H7 (cell line): ENCODE measurements at regions not wholly inside any gene's neighbourhood (a gene's known extent, or its start where the extent isn't known, plus 50 kb on each side); places are given as distances from the start of the nearest gene placed in this dataset.
"Not testable (repeated sequence)": the region's sequence is repeated elsewhere in the genome, so short reads cannot be mapped to it uniquely, and the experiment has no call there.

Source experiments
- DNase-seq: peaks from one replicate; pipeline ENCODE4 v3.0.0; 2012
- H3K27me3 ChIP-seq: 2 replicates; pipeline ENCODE4 v1.6.0; 2011; ENCODE audit warnings: mild to moderate bottlenecking, low read length; ENCODE audit not compliant: control insufficient read depth, insufficient read depth
- H3K36me3 ChIP-seq: replicated peaks from 2 replicates; pipeline ENCODE4 v1.5.1; 2011; ENCODE audit warnings: low read length; ENCODE audit not compliant: control insufficient read depth, insufficient read depth
- H3K4me3 ChIP-seq: 2 replicates; pipeline ENCODE4 v1.5.1; 2011; ENCODE audit warnings: low read depth, mild to moderate bottlenecking, control low read depth, low read length, moderate library complexity; ENCODE audit not compliant: insufficient read depth

DNA sequence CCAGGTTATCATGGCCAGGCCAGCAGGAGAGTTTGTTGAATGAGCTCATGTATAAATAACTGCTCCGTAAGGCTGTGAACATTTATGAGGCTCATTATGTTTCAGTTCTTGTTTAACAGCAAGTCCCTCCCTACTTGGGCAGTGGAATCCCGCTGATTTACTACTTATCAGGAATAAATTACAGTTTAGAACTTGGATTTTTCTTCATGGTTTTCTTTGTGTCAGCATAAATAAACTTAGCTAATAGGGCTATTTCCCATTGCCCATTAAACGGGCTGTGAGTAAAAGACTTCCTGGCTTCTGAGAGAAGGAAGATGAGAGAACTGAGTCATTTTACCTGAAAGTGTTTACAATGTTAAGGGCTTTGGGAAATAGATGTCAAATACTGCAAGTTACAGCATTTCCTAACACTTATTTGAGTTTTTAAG is 701.6 kb upstream of the ANKRD30A start:
- H3K4me3 ChIP-seq = no peak overlapping the region
- no peak for DNase-seq
- H3K36me3 ChIP-seq = no peaks in the 10 kb centered on the region
- H3K27me3 ChIP-seq = no peaks in the 10 kb centered on the region

DNA sequence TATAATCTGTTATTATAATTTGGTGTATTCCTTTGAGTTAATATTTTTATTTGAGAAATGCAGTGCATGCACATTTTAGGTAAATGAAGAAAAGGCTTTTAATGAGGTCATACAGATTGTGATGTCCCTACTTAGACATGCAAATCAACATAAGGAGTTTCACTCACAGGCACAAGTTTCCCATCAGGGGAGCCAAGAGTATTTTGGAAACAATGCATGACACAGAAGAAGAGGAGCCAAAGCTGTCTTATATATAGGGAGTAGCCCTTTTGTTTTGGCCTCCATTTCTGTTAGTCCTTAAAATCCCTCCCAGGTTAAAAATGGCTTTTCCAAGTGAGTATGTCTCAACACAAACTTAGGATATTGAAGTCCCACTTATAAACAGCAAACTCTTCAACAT is 703.4 kb upstream of the ANKRD30A start:
- Histone ChIP-seq H3K4me3 (no peak overlapping the region), H3K27me3 (no peaks in the 10 kb centered on the region), H3K36me3 (no peaks in the 10 kb centered on the region)
- DNase-seq = no peak

DNA sequence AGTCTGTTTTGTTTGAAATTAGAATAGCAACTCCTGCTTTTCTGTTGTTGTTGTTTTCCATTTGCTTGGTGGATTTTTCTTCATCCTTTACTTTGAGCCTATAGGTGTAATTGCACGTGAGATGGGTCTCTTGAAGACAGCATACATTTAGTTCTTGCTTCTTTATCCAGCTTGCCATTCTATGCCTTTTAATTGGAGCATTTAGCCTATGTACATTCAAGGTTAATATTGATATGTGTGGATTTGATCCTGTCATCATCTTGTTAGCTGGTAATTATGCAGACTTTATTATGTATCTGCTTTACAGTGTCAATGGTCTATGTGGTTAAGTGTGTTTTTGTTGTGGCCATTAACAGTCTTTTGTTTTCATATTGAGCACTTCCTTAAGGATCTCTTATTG is 708.9 kb upstream of the ANKRD30A start:
- Histone ChIP-seq H3K36me3 (no peaks in the 10 kb centered on the region), H3K27me3 (no peaks in the 10 kb centered on the region), H3K4me3 (no peak overlapping the region)
- no peak for DNase-seq

DNA sequence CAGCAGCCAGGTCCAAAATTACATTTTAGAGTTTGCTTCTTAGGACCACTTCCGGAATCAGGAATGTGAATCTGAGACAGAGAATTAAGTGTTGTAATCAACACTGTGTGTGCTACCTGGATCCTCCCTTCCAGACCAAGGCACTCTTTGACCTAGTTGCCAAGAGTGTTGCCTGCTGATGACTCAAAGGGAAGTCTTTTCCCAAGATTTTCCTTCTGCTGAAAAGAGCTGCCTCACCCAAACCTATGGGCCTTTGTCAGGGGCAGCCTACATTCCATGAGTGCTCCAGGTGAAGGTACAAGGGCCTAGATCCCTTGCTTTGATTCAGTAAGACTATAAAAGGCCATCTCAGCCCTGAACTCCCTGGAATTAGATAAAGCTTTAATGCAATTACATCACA is 712.5 kb upstream of the ANKRD30A start:
- no peak for DNase-seq
- H3K36me3 ChIP-seq = no peaks in the 10 kb centered on the region
- H3K27me3 ChIP-seq = no peaks in the 10 kb centered on the region
- no peak overlapping the region for H3K4me3 ChIP-seq

DNA sequence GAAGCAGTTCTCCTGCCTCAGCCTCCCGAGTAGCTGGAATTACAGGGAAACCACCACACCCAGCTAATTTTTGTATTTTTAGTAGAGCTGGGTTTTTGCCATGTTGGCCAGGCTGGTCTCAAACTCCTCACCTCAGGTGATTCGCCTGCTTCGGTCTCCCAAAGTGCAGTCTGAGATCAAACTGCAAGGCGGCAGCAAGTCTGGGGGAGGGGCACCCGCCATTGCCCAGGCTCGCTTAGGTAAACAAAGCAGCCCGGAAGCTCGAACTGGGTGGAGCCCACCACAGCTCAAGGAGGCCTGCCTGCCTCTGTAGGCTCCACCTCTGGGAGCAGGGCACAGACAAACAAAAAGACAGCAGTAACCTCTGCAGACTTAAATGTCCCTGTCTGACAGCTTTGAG is 725.2 kb upstream of the ANKRD30A start:
- H3K4me3 ChIP-seq, H3K27me3 ChIP-seq, H3K36me3 ChIP-seq, DNase-seq: not testable (repeated sequence)

DNA sequence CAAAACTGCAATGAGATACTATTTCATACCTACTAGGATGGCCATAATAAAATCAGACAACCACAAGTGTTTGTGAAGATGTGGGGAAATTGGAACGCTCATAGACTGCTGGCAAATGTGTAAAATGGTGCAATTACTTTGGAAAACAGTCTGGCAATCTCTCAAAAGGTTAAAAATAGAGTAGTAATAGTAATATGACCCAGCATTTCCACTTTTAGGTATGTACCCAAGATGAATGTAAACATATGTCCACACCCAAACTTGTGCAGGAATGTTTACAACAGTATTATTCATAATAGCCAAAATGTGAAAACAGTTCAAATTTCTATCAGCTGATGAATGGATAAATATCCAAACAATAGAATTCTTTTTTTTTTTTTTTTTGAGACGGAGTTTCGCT is 731.6 kb upstream of the ANKRD30A start:
- Histone ChIP-seq H3K27me3 (no peaks in the 10 kb centered on the region), H3K36me3 (no peaks in the 10 kb centered on the region), H3K4me3 (no peak overlapping the region)
- DNase-seq = no peak

DNA sequence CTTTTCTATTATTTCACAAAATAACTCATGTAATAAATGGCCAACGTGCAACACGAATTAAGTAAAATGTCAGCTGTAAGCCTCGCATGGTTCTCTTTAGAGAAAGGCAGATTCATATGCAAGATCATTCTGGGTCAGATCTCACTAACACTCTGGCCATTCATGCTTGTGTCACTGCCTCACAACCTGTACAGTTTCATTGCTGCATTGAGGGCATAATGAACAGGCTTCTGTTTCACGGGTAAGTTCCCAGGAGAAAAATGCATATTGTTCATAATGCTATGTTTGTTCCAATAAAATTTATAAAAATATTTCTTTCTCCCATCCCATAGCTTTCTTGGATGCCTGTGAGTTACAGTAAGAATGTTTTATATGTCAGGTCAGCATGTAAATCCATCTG is 734.0 kb upstream of the ANKRD30A start:
- no peaks in the 10 kb centered on the region for H3K27me3 ChIP-seq
- H3K36me3 ChIP-seq = no peaks in the 10 kb centered on the region
- no peak for DNase-seq
- H3K4me3 ChIP-seq = no peak overlapping the region

DNA sequence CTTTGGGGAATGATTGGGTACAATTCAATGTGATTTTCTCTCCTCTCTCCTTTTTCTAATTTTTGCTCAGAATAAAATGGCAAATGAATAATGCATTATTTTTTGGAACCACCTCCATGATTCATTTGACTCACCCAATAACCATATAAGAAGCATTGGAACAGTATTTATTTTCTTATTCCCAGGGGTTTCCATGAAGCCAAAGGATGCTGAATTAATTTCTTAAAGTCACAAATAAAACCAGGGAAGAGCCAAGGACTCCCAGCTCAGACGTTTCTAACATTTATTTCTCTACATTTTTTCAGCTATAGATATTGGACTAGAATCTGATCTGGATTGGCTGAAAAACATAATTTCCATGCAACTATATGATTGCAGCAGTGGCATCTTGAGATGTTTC is 735.2 kb upstream of the ANKRD30A start:
- no peak for DNase-seq
- no peaks in the 10 kb centered on the region for H3K27me3 ChIP-seq
- no peaks in the 10 kb centered on the region for H3K36me3 ChIP-seq
- no peak overlapping the region for H3K4me3 ChIP-seq

DNA sequence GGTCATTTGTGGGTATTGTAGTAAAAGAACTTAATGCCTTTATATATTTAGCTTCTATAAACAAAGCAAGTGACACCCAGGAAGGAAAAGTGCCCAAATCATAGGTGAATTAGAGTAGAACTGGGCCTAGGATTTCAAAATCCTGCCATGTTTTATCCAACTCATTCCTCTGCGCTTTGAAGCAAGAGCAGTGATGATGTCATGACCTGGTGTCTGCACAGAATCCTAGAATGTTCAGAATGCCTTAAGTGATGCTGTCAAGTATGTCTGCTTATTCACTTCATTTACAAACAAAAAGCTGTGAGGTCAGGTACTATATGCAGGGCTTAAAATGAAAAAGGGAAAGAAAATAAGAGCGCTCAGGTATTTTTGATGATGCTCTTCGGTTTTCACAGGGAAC is 737.2 kb upstream of the ANKRD30A start:
- no peak for DNase-seq
- no peaks in the 10 kb centered on the region for H3K36me3 ChIP-seq
- no peak overlapping the region for H3K4me3 ChIP-seq
- no peaks in the 10 kb centered on the region for H3K27me3 ChIP-seq

DNA sequence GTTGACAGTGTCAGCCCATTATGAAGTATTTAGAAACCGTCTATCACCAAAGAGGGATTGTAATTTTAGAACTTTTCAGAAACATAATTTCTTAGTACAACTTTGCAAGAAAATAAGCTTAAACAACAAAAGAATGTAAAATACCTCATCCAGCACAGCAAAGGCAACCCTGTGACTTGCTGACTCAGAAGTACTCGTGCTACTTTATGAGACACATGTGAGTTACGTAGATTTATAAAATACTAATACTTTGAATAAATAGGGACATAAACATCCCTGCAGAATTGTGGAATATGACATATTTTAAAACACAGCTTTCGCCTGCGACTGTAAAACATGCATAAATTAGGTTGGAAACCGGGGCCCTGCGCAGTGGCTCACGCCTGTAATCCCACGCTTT is 739.7 kb upstream of the ANKRD30A start:
- Histone ChIP-seq H3K4me3 (no peak overlapping the region), H3K27me3 (no peaks in the 10 kb centered on the region), H3K36me3 (no peaks in the 10 kb centered on the region)
- DNase-seq = no peak

DNA sequence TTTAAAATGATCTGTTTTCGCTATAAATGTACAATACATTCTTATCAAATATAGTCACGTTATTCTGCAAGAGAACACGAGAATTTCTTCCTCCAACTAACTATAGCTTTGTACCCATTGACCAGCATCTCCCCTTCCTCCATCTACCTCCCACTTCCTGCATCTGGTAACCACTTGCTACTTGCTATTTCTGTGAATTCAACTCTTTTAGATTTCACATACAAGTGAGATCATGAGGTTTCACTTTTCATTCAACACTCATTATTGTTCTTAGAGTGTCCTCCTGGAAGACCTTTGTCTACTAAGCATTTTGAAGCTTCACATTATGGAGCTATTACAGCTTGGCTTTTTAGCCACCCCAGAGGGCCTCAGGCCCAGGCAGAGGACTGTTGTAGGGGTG is 741.3 kb upstream of the FZD8 start:
- no peaks in the 10 kb centered on the region for H3K36me3 ChIP-seq

DNA sequence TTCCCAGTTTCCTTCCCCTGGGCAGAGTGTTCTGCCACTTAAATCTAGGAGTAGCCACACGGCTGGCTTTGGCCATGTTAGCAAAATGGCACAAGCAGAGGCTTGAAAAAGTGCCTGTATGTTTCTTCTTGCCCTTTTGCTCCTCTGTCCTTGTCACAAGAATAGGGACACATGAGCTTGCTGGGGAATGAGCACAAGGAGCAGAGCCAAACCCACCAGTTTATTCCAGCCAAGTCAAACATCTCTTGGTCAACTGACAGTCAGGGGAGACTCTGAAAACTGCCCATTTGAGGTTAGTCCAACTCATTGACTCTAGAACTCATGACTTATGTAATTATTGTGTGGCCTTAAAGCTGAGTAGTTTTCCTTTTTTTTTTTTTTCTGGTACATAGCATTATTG is 739.7 kb upstream of the FZD8 start:
- no peaks in the 10 kb centered on the region for H3K27me3 ChIP-seq
- DNase-seq = no peak
- H3K4me3 ChIP-seq = no peak overlapping the region
- no peaks in the 10 kb centered on the region for H3K36me3 ChIP-seq

More for the DNA sequence above, 741.3 kb upstream of the FZD8 start:
- DNase-seq = no peak
- no peak overlapping the region for H3K4me3 ChIP-seq
- H3K27me3 ChIP-seq = no peaks in the 10 kb centered on the region

DNA sequence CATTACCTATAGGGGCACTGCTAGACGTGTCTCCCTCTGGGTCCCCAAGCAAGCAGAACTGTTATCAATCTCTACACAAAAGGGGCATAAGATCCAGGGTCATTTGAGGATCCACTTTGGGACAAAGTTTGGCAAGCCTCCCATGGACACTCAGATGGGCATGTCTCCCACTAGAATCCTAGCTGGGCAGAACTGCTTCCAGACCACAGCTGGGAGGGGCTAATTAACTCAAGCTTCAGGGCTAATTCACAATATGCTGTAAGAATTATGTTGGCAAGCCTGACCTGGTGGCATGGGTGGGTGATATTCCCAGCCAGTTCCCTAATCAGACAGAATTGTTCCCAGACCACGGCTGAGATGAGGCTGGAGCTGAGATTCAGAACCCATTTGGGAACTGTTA is 738.4 kb upstream of the FZD8 start:
- Histone ChIP-seq H3K4me3 (no peak overlapping the region), H3K27me3 (no peaks in the 10 kb centered on the region), H3K36me3 (no peaks in the 10 kb centered on the region)
- no peak for DNase-seq

DNA sequence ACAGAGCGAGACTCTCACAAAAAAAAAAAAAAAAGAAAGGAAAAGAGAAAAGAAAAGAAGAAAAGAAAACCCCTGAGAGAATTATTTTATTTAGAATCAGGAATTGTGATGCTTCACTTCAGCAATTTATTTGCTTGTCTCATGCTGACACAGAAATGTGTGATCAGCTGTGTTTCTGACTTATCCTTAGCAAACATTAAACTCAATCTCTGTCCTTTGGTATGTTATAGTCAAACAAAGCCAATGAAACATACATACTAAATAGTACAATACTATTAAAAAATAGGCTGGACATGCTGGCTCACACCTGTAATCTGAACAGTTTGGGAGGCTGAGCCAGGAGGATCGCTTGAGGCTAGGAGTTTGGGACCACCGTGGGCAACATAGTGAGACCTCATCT is 733.0 kb upstream of the FZD8 start:
- H3K4me3 ChIP-seq = no peak overlapping the region
- DNase-seq = no peak
- no peaks in the 10 kb centered on the region for H3K36me3 ChIP-seq
- H3K27me3 ChIP-seq = no peaks in the 10 kb centered on the region

DNA sequence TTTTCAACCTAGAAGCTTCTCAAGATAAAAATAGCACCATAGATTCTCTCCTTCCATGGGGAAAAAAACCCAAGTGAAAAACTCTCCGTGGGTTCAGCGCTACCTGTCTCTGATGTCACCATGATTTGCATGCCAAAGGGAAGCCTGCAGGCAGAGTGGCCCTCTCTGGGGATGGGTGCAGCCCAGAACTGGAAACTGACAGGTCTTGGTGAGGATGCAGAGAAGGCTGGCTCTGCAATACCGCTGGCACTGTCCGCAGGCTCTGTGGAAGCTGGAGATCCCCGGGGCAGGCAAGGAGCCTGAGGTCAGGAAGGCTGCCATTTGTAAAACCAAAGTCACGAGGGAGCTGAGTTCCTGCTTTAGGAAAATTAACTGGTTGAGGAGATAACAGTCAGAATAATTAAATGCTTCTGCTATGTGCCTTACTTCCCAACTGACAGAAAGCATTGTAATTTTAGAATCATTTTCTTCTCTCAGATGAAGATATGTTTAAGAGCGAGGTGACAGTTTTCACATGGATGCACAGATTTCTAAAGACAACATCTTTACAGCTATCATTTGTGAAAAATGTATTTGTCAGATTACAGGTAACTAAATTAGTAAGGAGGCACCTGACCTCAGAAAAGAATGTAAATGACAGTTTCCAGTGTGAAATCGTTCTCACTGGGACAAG is 731.5 kb upstream of the FZD8 start:
- H3K4me3 ChIP-seq = no peak overlapping the region

DNA sequence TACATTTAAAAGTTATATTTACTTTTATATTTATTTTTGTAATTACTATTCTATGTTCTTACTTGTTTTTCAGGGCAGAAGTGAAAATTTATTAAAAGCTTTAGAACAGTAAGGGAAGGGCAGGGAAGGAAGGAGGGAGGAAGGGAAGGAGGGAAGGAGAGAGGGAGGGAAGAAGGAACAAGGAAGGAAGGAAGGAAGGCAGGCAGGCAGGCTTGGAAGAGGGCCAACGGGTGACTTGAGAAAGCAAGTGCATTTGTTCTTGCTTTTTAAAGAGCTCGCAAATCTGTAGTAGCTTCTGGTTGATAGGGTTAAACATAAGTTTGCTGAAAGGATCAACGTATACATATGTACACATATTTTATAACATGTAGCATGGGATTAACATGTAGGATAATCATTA is 725.3 kb upstream of the FZD8 start:
- Histone ChIP-seq H3K4me3 (no peak overlapping the region), H3K27me3 (no peaks in the 10 kb centered on the region), H3K36me3 (no peaks in the 10 kb centered on the region)
- DNase-seq = no peak

More for the DNA sequence above, 731.5 kb upstream of the FZD8 start:
- DNase-seq = peak; percentile 46
- H3K36me3 ChIP-seq = no peaks in the 10 kb centered on the region
- no peaks in the 10 kb centered on the region for H3K27me3 ChIP-seq
